ENCODE measurements at regions not wholly inside any gene's neighbourhood (a gene's known extent, or its start where the extent isn't known, plus 50 kb on each side); places are given as distances from the start of the nearest gene placed in this dataset.
"Not testable (repeated sequence)": the region's sequence is repeated elsewhere in the genome, so short reads cannot be mapped to it uniquely, and the experiment has no call there.

- DNase-seq, result no peak
These were observed 76.8 kb upstream of the RTL6 start for GRCh38 chr22:44574640-44575380.

- DNase-seq, result no peak
These were observed 76.1 kb upstream of the RTL6 start for GRCh38 chr22:44574057-44574639.

GRCh38 chr22:44573451-44573850 is 75.4 kb upstream of the RTL6 start:
- DNase-seq, result no peak

- DNase-seq, result no peak
These were observed 74.6 kb upstream of the RTL6 start for GRCh38 chr22:44572414-44573207.

- no peak for DNase-seq
These were observed 73.8 kb upstream of the RTL6 start for GRCh38 chr22:44571566-44572413.

GRCh38 chr22:44570476-44571445 is 72.7 kb upstream of the RTL6 start:
- no peak for DNase-seq

GRCh38 chr22:44569561-44569991 is 71.5 kb upstream of the RTL6 start:
- DNase-seq, result no peak

- peak; percentile 3 for DNase-seq
These were observed 69.9 kb upstream of the RTL6 start for GRCh38 chr22:44567846-44568493.

GRCh38 chr22:44567378-44567841 is 69.4 kb upstream of the RTL6 start:
- DNase-seq, result not testable (repeated sequence)

- DNase-seq, result no peak
These were observed 68.9 kb upstream of the RTL6 start for GRCh38 chr22:44566911-44567310.

GRCh38 chr22:44562651-44563050 is 64.6 kb upstream of the RTL6 start:
- not testable (repeated sequence) for DNase-seq

- no peak for DNase-seq
These were observed 63.3 kb upstream of the RTL6 start for GRCh38 chr22:44561139-44561840.

GRCh38 chr22:44558671-44559070 is 60.6 kb upstream of the RTL6 start:
- not testable (repeated sequence) for DNase-seq

GRCh38 chr22:44557872-44558271 is 59.8 kb upstream of the RTL6 start:
- DNase-seq, result not testable (repeated sequence)

- DNase-seq, result no peak
These were observed 59.2 kb upstream of the RTL6 start for GRCh38 chr22:44557064-44557748.

GRCh38 chr22:44555597-44555996 is 57.6 kb upstream of the RTL6 start:
- no peak for DNase-seq

GRCh38 chr22:44555046-44555445 is 57.0 kb upstream of the RTL6 start:
- no peak for DNase-seq

- no peak for DNase-seq
These were observed 56.4 kb upstream of the RTL6 start for GRCh38 chr22:44554411-44554810.

- no peak for DNase-seq
These were observed 52.9 kb upstream of the RTL6 start for GRCh38 chr22:44550711-44551491.
